HepG2 (cell line): ENCODE measurements at regions not wholly inside any gene's neighbourhood (a gene's known extent, or its start where the extent isn't known, plus 50 kb on each side); places are given as distances from the start of the nearest gene placed in this dataset.

Experiments used
- ATAC-seq: fragments of 200-7000 bp; cut with Tn5 transposase; 3 replicates; pipeline ENCODE4 v1.9.1; 2020; ENCODE audit warnings: mild to moderate bottlenecking, moderate library complexity
- BruUV-seq: library from RNA; stranded (reverse); fragments of 400-500 nt; replicated peaks from 2 replicates; lab custom pipeline; 2021; lab: Mats Ljungman, UMichigan
- CTCF ChIA-PET: fragments of 300-600 bp; formaldehyde crosslinking; extraction: SDS; loops from one replicate; lab custom pipeline; 2021; ENCODE audit warnings: low total read pairs, inconsistent platforms, low intra/inter-chr PET ratio; lab: Yijun Ruan, JAX
- POLR2A ChIA-PET: fragments of 350-600 bp; sonication (Branson Sonifier 250); formaldehyde crosslinking; loops from one replicate; lab custom pipeline; 2020; ENCODE audit warnings: antibody characterized with exemption, inconsistent platforms; lab: Yijun Ruan, JAX
- DNase-seq: peaks from one replicate; pipeline ENCODE4 v3.0.0-alpha.2; 2015; ENCODE audit warnings: low spot score
- FAIRE-seq: peaks from 3 replicates; lab custom pipeline; 2011; peaks lifted over from hg19 to GRCh38; lab: Jason Lieb, UNC
- H2AFZ ChIP-seq: one replicate; pipeline ENCODE4 v1.6.1; 2011; ENCODE audit warnings: low read length, inconsistent platforms
- H3K27ac ChIP-seq: fragments of 300-600 bp; 3 replicates; pipeline ENCODE4 v1.8.0; 2011; ENCODE audit warnings: mixed run types, mild to moderate bottlenecking, mixed read lengths, low read length, inconsistent platforms; ENCODE audit not compliant: insufficient read depth; ENCODE audit errors: extremely low read length
- H3K27me3 ChIP-seq, 2 experiments: fragments of 200-600 bp in 1 of 2; 2 replicates in 1 of 2; 3 replicates in 1 of 2; pipeline versions ENCODE4 v1.6.0 to v1.8.0; 2011; ENCODE audit warnings: low read length in 2 of 2, mild to moderate bottlenecking in 2 of 2, moderate library complexity in 2 of 2, inconsistent platforms in 1 of 2; ENCODE audit not compliant: insufficient read depth in 2 of 2, control insufficient read depth in 1 of 2
- H3K36me3 ChIP-seq, 2 experiments: fragments of 200-600 bp in 1 of 2; replicated peaks in 1 of 2; 2 replicates in 1 of 2; 3 replicates in 1 of 2; pipeline versions ENCODE4 v1.5.1 to v1.8.0; 2011; ENCODE audit warnings: low read length in 2 of 2, inconsistent platforms in 1 of 2; ENCODE audit not compliant: insufficient read depth in 2 of 2, control insufficient read depth in 1 of 2
- H3K4me1 ChIP-seq: 2 replicates; pipeline ENCODE4 v1.5.1; 2012; ENCODE audit warnings: low read length, inconsistent platforms; ENCODE audit not compliant: insufficient read depth
- H3K4me2 ChIP-seq: 2 replicates; pipeline ENCODE4 v1.6.0; 2011; ENCODE audit warnings: low read depth, low read length, inconsistent platforms
- H3K4me3 ChIP-seq, 3 experiments: fragments of 200-600 bp in 1 of 3; sonication (generic), shearing (Covaris generic) in 1 of 3; replicated peaks in 1 of 3; 2 replicates each; pipeline ENCODE4 v1.5.1; 2011 to 2016; ENCODE audit warnings: low read length in 3 of 3, inconsistent platforms in 2 of 3, low read depth in 2 of 3, mild to moderate bottlenecking in 2 of 3, control low read depth in 1 of 3, mixed read lengths in 1 of 3; ENCODE audit not compliant: insufficient read depth in 1 of 3
- H3K79me2 ChIP-seq: one replicate; pipeline ENCODE4 v1.6.1; 2011; ENCODE audit warnings: low read length, inconsistent platforms; ENCODE audit not compliant: insufficient read depth
- H3K9ac ChIP-seq: 2 replicates; pipeline ENCODE4 v1.6.0; 2011; ENCODE audit warnings: mild to moderate bottlenecking, low read depth, low read length, inconsistent platforms; ENCODE audit not compliant: insufficient read depth
- H3K9me3 ChIP-seq: 2 replicates; pipeline ENCODE4 v1.5.1; 2012; ENCODE audit warnings: mild to moderate bottlenecking, low read length
- H4K20me1 ChIP-seq: 2 replicates; pipeline ENCODE4 v1.6.0; 2011; ENCODE audit warnings: inconsistent platforms, mild to moderate bottlenecking, low read length, moderate library complexity; ENCODE audit not compliant: insufficient read depth
- AGO1 ChIP-seq: fragments of 200-400 bp; formaldehyde crosslinking; IDR thresholded peaks from 2 replicates; pipeline ENCODE4 v1.6.1; 2017; ENCODE audit warnings: mild to moderate bottlenecking, low read depth, low read length, moderate library complexity; ENCODE audit not compliant: poor library complexity, severe bottlenecking
- ATF4 ChIP-seq, 2 experiments: fragments of 450-650 bp in 1 of 2; sonication (generic) in 1 of 2; formaldehyde crosslinking; IDR thresholded peaks; 2 replicates each; pipeline versions ENCODE4 v1.5.0 to v1.8.0; 2020 to 2022; ENCODE audit warnings: mild to moderate bottlenecking in 1 of 2, missing genetic modification reagents in 1 of 2
- ATF5 ChIP-seq: sonication (generic); formaldehyde crosslinking; IDR thresholded peaks from 2 replicates; pipeline ENCODE4 v1.4.0; 2020; ENCODE audit warnings: mild to moderate bottlenecking, low read depth, missing genetic modification reagents
- ATM ChIP-seq: fragments of 450-650 bp; IDR thresholded peaks from 2 replicates; pipeline ENCODE4 v1.7.1; 2017; ENCODE audit warnings: mild to moderate bottlenecking, borderline replicate concordance
- BRF2 ChIP-seq: sonication (generic); formaldehyde crosslinking; IDR thresholded peaks from 2 replicates; pipeline ENCODE4 v1.8.1; 2022; ENCODE audit warnings: mild to moderate bottlenecking, missing genetic modification reagents
- CCAR2 ChIP-seq: fragments of 200-400 bp; formaldehyde crosslinking; optimal IDR thresholded peaks from 2 replicates; pipeline ENCODE3; 2018; ENCODE audit warnings: low read depth, mild to moderate bottlenecking, low read length, moderate library complexity
- GZF1 ChIP-seq: sonication (generic); formaldehyde crosslinking; IDR thresholded peaks from 2 replicates; pipeline ENCODE4 v1.5.1; 2020; ENCODE audit warnings: mild to moderate bottlenecking, missing genetic modification reagents
- MEIS2 ChIP-seq: sonication (generic); formaldehyde crosslinking; IDR thresholded peaks from 2 replicates; pipeline ENCODE4 v1.9.0; 2021; ENCODE audit warnings: mild to moderate bottlenecking, missing genetic modification reagents
- POLR2G ChIP-seq: fragments of 200-400 bp; formaldehyde crosslinking; IDR thresholded peaks from 2 replicates; pipeline ENCODE4 v1.6.1; 2018; ENCODE audit warnings: mild to moderate bottlenecking, low read depth, low read length, moderate library complexity
- SALL1 ChIP-seq: sonication (generic); formaldehyde crosslinking; IDR thresholded peaks from 2 replicates; pipeline ENCODE4 v1.8.0; 2022; ENCODE audit warnings: mild to moderate bottlenecking, missing genetic modification reagents
- SMARCC2 ChIP-seq: fragments of 450-650 bp; IDR thresholded peaks from 2 replicates; pipeline ENCODE4 v1.6.1; 2017; ENCODE audit warnings: antibody characterized with exemption, mild to moderate bottlenecking
- TBL1XR1 ChIP-seq: fragments of 150-350 bp; IDR thresholded peaks from 2 replicates; pipeline ENCODE4 v1.6.1; 2014; ENCODE audit warnings: borderline replicate concordance, low read length; ENCODE audit not compliant: partially characterized antibody
- ZNF138 ChIP-seq: sonication (generic); formaldehyde crosslinking; IDR thresholded peaks from 2 replicates; pipeline ENCODE4 v1.5.0; 2020; ENCODE audit warnings: mild to moderate bottlenecking, low read depth, missing genetic modification reagents
- ZNF567 ChIP-seq: sonication (generic); formaldehyde crosslinking; IDR thresholded peaks from 2 replicates; pipeline ENCODE4 v1.8.1; 2023; ENCODE audit warnings: mild to moderate bottlenecking, missing genetic modification reagents, borderline replicate concordance
- ZNF619 ChIP-seq: sonication (generic); formaldehyde crosslinking; IDR thresholded peaks from 2 replicates; pipeline ENCODE4 v1.4.0; 2020; ENCODE audit warnings: mild to moderate bottlenecking, missing genetic modification reagents
- ZNF703 ChIP-seq: sonication (generic); formaldehyde crosslinking; IDR thresholded peaks from 2 replicates; pipeline ENCODE4 v1.5.1; 2020; ENCODE audit warnings: missing genetic modification reagents, mild to moderate bottlenecking, moderate library complexity, borderline replicate concordance
- WGBS: methylation state at CpG from one replicate; pipeline ENCODE4 v1.1.6; 2017; ENCODE audit warnings: low lambda C conversion rate; 5-methylcytosine and 5-hydroxymethylcytosine counted together
- in situ Hi-C: cut with HindIII; loops from 2 replicates; pipeline ENCODE4 v1.10.0; 2017; ENCODE audit warnings: low pct_unique_long_range_greater_than_20kb; ENCODE audit not compliant: extremely low pct_ligation_motif_present
- intact Hi-C: fragments of 100-400 bp; cut with micrococcal nuclease; formaldehyde crosslinking; loops from one replicate; pipeline ENCODE4 v1.10.0; 2022; ENCODE audit not compliant: unreplicated experiment

- ATAC-seq (no peak), FAIRE-seq (no peak), DNase-seq (no peak)
- BruUV-seq: no TSS peak
- Histone ChIP-seq H3K9ac (no peak overlapping the region), H3K36me3 (no peaks in the 10 kb centered on the region), H3K4me3 (no peak overlapping the region), H3K4me1 (no peaks in the 10 kb centered on the region), H3K4me2 (no peak overlapping the region), H3K27me3 (no peaks in the 10 kb centered on the region), H3K79me2 (no peaks in the 10 kb centered on the region), H4K20me1 (no peaks in the 10 kb centered on the region), H3K27ac (no peak overlapping the region), H3K9me3 (no peaks in the 10 kb centered on the region), H2AFZ (no peak overlapping the region)
- no peak for TF ChIP-seq ZNF703 (CRISPR knock-in tag)
- no peak for TF ChIP-seq ZNF567 (CRISPR knock-in tag)
- TF ChIP-seq ATM: no peak
- TF ChIP-seq SALL1: no peak
- TF ChIP-seq GZF1 (CRISPR knock-in tag): no peak
- TF ChIP-seq POLR2G: no peak
- TF ChIP-seq ZNF138 (CRISPR knock-in tag): no peak
- TF ChIP-seq TBL1XR1: no peak
- intact Hi-C loops (no loop called here), in situ Hi-C loops (no loop called here)
- 27% methylated on average over 8 of the region's 8 CpGs for whole genome bisulfite sequencing
- CTCF ChIA-PET: no interaction called here
- POLR2A ChIA-PET: no interaction called here
These were observed 324.7 kb upstream of the PIK3C3 start for GRCh38 chr18:41630232-41630886.

- ChIA-PET POLR2A (no interaction called here), CTCF (no interaction called here)
- ATAC-seq: no peak
- no peak overlapping the region for H3K4me2 ChIP-seq
- no peaks in the 10 kb centered on the region for H3K79me2 ChIP-seq
- BruUV-seq: no TSS peak
- H3K9me3 ChIP-seq: no peaks in the 10 kb centered on the region
- H3K4me3 ChIP-seq: no peak overlapping the region
- no peaks in the 10 kb centered on the region for H4K20me1 ChIP-seq
- intact Hi-C loops (no loop called here), in situ Hi-C loops (no loop called here)
- TF ChIP-seq ZNF619 (CRISPR knock-in tag): no peak
- no peak for TF ChIP-seq BRF2
- TF ChIP-seq CCAR2: no peak
- TF ChIP-seq AGO1: no peak
- TF ChIP-seq ATF5 (CRISPR knock-in tag): no peak
- no peak for TF ChIP-seq ZNF138 (CRISPR knock-in tag)
- TF ChIP-seq MEIS2 (CRISPR knock-in tag): no peak
- TF ChIP-seq ATF4 (CRISPR knock-in tag; IDR thresholded peaks at IDR 0.05): no peak
- no peak for TF ChIP-seq SMARCC2
- no peaks in the 10 kb centered on the region for H3K36me3 ChIP-seq
- no peaks in the 10 kb centered on the region for H3K27me3 ChIP-seq
- DNase-seq: no peak
- no peak overlapping the region for H2AFZ ChIP-seq
- 1% methylated on average over 3 of the region's 3 CpGs for WGBS
- no peak overlapping the region for H3K27ac ChIP-seq
- H3K9ac ChIP-seq: no peak overlapping the region
- no peaks in the 10 kb centered on the region for H3K4me1 ChIP-seq
- FAIRE-seq: no peak
These were observed 330.6 kb upstream of the PIK3C3 start for GRCh38 chr18:41624460-41624859.
